ENCODE measurements at regions not wholly inside any gene's neighbourhood (a gene's known extent, or its start where the extent isn't known, plus 50 kb on each side); places are given as distances from the start of the nearest gene placed in this dataset.

GRCh38 chr13:105168295-105168694 lies 1367.2 kb downstream of the EFNB2 start:
- TF ChIP-seq POLR2A (IDR thresholded peaks at IDR 0.05; ENCODE audit: low read depth, low read length) (no peak), POLR2AphosphoS5 (IDR thresholded peaks at IDR 0.05; ENCODE audit: low read depth, low read length) (no peak), TAF1 (IDR thresholded peaks at IDR 0.05; ENCODE audit: borderline replicate concordance, low read depth, low read length) (no peak)

All from GM12892 (cell line).